ENCODE measurements at regions not wholly inside any gene's neighbourhood (a gene's known extent, or its start where the extent isn't known, plus 50 kb on each side); places are given as distances from the start of the nearest gene placed in this dataset.
A peak's percentile ranks its signal among the peaks of the same experiment; 100 is the strongest.

DNA sequence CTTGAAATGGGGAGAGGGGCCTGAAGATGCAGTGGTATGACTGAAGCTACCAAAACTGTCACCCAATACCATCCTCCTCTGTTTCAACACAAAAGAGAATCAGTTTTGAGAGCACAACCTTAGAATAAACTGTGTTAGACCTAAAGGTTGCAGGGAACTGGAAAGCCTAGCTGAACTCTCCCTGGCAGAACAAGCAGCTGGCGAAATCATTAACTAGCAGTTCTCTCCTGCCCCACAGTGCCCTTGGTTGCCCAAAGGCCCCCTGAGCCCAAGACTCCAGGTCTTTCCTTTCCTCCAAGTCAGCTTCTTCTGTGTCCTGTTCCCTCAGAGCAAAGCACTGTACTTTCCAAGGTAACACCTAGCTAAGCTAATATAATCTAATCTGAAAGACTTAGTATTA, 135.4 kb upstream of the SLC30A5 start:
- DNase-seq (ENCODE audit: low read depth) = no peak
- TF ChIP-seq, protein P1, sequence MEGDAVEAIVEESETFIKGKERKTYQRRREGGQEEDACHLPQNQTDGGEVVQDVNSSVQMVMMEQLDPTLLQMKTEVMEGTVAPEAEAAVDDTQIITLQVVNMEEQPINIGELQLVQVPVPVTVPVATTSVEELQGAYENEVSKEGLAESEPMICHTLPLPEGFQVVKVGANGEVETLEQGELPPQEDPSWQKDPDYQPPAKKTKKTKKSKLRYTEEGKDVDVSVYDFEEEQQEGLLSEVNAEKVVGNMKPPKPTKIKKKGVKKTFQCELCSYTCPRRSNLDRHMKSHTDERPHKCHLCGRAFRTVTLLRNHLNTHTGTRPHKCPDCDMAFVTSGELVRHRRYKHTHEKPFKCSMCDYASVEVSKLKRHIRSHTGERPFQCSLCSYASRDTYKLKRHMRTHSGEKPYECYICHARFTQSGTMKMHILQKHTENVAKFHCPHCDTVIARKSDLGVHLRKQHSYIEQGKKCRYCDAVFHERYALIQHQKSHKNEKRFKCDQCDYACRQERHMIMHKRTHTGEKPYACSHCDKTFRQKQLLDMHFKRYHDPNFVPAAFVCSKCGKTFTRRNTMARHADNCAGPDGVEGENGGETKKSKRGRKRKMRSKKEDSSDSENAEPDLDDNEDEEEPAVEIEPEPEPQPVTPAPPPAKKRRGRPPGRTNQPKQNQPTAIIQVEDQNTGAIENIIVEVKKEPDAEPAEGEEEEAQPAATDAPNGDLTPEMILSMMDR (conservative IDR thresholded peaks at IDR 0.05; ENCODE audit: control insufficient read depth, insufficient read depth, low read depth, low read length) = no peak
- no peak overlapping the region for H3K4me3 ChIP-seq (ENCODE audit: control insufficient read depth, low read depth, low read length)

DNA sequence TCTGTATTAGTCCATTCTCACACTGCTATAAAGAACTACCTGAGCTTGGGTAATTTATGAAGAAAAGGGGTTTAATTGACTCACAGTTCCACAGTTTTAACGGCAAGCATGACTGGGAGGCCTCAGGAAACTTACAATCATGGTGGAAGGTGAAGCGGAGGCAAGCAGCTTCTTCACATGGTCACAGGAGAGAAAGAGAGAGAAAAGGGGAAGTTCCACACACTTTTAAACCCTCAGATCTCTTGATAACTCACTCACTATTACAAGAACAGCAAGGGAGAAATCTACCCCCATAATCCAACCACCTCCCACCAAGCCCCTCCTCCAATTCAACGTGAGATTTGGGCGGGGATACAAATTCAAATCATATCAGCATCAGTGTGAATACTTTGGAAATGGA, 133.4 kb upstream of the SLC30A5 start:
- no peak overlapping the region for H3K4me3 ChIP-seq (ENCODE audit: control insufficient read depth, low read depth, low read length)
- no peak for DNase-seq (ENCODE audit: low read depth)
- TF ChIP-seq, protein P1 (conservative IDR thresholded peaks at IDR 0.05; ENCODE audit: control insufficient read depth, insufficient read depth, low read depth, low read length) = no peak

DNA sequence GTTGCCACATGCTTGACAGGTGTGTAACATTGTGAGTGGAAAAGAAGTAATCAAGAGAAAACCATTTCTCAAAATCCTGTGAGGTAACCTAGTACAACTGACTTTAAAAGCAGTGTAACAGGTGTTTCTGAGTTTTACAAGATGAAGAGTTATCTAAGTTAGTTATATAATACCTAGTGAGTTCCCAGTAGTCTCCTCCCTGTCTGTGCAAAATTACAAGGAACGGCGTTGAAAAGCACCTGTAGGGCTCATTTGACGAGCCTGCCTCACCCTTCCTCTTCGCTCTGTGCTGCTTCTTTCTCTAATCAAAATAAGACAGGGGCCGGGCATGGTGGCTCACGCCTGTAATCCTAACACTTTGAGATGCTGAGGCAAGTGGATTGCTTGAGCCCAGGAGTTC, 132.9 kb upstream of the SLC30A5 start:
- DNase-seq (ENCODE audit: low read depth) = no peak
- TF ChIP-seq, protein P1 (conservative IDR thresholded peaks at IDR 0.05; ENCODE audit: control insufficient read depth, insufficient read depth, low read depth, low read length) = no peak
- no peak overlapping the region for H3K4me3 ChIP-seq (ENCODE audit: control insufficient read depth, low read depth, low read length)

DNA sequence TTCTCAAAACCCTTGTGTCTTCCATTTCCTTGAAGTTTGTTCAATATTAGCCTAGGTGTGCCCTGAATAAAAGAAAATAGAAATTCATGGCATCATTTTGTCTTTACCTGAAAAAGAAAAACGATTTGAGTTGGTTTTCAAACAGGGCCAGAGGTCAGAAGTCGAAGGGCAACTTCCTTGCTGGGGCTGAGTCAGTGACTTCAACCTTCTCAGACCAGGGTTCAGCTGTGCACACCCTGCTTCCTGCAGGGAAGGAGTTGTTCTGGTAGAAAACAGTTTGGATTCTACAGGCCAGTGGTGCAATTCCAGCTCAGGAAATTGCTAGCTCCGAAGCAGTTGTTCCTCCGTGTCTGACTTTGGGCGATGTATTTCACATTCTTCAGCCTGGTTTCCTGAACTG, 132.1 kb upstream of the SLC30A5 start:
- TF ChIP-seq, protein P1 (conservative IDR thresholded peaks at IDR 0.05; ENCODE audit: control insufficient read depth, insufficient read depth, low read depth, low read length) = no peak
- DNase-seq (ENCODE audit: low read depth) = no peak
- H3K4me3 ChIP-seq (ENCODE audit: control insufficient read depth, low read depth, low read length) = no peak overlapping the region

DNA sequence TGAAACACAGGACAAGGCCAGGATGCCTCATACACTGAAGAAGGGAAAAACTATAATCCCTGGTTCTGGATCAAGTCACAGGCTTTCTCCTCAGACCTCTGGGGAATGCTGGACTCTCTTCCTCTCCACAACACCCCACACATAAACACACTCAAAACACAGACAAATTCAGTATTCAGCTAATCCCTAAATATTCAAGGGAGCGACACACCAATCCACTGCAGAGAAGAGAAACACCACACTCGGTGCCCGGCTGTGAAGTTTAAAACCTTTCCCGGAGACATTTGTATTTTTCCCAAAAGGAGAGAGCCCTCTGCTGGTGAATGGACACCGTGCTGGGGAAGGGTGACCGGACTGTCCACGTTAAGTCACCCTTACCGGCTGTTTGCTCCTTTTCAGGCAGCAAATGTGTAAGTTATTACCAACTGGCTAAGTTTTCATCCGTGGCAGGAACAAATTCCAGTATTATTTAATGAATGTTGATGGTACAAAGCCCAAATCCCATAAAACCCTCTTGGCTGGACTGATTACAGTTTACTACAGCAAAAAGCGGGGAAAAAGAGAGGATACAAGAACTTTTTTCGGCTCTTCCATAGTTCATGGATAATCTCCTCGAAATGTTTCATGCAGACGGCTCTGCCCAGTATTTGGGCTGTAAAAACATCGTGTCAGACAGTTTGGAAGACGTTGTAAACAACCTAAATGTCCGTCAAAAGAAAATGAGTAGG, 130.9 kb upstream of the SLC30A5 start:
- TF ChIP-seq, protein P1 (conservative IDR thresholded peaks at IDR 0.05; ENCODE audit: control insufficient read depth, insufficient read depth, low read depth, low read length) = peak; percentile 96
- DNase-seq (ENCODE audit: low read depth) = peak; percentile 66
- H3K4me3 ChIP-seq (ENCODE audit: control insufficient read depth, low read depth, low read length) = no peak overlapping the region

DNA sequence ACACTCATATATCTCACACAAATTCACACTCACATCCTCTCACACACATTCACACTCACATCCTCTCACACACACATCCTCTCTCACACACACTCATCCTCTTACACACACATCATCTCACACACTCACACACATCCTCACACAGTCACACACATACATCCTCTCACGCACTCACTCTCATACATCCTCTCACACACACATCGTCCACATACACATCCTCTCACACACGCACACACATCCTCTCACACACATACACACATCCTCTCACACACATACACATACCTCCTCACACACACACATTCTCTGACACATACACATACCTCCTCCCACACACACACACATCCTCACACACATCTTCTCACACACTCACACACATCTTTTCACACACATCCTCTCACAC, 129.1 kb upstream of the SLC30A5 start:
- no peak for DNase-seq (ENCODE audit: low read depth)
- no peak overlapping the region for H3K4me3 ChIP-seq (ENCODE audit: control insufficient read depth, low read depth, low read length)
- TF ChIP-seq, protein P1 (conservative IDR thresholded peaks at IDR 0.05; ENCODE audit: control insufficient read depth, insufficient read depth, low read depth, low read length) = no peak
